ENCODE measurements at regions not wholly inside any gene's neighbourhood (a gene's known extent, or its start where the extent isn't known, plus 50 kb on each side); places are given as distances from the start of the nearest gene placed in this dataset.

DNA sequence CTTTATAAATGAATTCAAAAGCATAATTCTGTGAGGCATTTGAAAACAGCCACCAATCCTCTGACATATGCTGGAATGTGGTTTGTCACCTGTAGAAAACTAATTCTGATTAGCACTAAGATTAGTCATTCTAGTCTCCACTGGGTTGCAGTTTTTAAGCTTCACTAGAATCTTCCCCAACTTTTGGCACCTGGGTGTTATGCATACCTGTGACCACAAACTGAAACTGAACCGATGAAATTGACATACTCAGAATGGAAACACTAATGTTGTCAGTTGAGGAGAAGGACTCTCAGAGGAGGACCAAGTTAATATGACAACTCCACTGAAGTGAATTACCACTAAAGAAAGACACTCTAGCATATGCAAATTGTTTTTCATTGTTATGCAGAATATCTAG, 285.8 kb upstream of the NEGR1 start (continued):
- TF ChIP-seq, protein P1, sequence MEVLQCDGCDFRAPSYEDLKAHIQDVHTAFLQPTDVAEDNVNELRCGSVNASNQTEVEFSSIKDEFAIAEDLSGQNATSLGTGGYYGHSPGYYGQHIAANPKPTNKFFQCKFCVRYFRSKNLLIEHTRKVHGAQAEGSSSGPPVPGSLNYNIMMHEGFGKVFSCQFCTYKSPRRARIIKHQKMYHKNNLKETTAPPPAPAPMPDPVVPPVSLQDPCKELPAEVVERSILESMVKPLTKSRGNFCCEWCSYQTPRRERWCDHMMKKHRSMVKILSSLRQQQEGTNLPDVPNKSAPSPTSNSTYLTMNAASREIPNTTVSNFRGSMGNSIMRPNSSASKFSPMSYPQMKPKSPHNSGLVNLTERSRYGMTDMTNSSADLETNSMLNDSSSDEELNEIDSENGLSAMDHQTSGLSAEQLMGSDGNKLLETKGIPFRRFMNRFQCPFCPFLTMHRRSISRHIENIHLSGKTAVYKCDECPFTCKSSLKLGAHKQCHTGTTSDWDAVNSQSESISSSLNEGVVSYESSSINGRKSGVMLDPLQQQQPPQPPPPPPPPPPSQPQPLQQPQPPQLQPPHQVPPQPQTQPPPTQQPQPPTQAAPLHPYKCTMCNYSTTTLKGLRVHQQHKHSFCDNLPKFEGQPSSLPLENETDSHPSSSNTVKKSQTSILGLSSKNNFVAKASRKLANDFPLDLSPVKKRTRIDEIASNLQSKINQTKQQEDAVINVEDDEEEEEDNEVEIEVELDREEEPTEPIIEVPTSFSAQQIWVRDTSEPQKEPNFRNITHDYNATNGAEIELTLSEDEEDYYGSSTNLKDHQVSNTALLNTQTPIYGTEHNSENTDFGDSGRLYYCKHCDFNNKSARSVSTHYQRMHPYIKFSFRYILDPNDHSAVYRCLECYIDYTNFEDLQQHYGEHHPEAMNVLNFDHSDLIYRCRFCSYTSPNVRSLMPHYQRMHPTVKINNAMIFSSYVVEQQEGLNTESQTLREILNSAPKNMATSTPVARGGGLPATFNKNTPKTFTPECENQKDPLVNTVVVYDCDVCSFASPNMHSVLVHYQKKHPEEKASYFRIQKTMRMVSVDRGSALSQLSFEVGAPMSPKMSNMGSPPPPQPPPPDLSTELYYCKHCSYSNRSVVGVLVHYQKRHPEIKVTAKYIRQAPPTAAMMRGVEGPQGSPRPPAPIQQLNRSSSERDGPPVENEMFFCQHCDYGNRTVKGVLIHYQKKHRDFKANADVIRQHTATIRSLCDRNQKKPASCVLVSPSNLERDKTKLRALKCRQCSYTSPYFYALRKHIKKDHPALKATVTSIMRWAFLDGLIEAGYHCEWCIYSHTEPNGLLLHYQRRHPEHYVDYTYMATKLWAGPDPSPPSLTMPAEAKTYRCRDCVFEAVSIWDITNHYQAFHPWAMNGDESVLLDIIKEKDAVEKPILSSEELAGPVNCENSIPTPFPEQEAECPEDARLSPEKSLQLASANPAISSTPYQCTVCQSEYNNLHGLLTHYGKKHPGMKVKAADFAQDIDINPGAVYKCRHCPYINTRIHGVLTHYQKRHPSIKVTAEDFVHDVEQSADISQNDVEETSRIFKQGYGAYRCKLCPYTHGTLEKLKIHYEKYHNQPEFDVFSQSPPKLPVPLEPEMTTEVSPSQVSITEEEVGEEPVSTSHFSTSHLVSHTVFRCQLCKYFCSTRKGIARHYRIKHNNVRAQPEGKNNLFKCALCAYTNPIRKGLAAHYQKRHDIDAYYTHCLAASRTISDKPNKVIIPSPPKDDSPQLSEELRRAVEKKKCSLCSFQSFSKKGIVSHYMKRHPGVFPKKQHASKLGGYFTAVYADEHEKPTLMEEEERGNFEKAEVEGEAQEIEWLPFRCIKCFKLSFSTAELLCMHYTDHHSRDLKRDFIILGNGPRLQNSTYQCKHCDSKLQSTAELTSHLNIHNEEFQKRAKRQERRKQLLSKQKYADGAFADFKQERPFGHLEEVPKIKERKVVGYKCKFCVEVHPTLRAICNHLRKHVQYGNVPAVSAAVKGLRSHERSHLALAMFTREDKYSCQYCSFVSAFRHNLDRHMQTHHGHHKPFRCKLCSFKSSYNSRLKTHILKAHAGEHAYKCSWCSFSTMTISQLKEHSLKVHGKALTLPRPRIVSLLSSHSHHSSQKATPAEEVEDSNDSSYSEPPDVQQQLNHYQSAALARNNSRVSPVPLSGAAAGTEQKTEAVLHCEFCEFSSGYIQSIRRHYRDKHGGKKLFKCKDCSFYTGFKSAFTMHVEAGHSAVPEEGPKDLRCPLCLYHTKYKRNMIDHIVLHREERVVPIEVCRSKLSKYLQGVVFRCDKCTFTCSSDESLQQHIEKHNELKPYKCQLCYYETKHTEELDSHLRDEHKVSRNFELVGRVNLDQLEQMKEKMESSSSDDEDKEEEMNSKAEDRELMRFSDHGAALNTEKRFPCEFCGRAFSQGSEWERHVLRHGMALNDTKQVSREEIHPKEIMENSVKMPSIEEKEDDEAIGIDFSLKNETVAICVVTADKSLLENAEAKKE (CRISPR knock-in tag; IDR thresholded peaks at IDR 0.05): no peak
- no peak for TF ChIP-seq JUNB (IDR thresholded peaks at IDR 0.05; ENCODE audit: unreplicated experiment)
- no peak for TF ChIP-seq ZNF114 (CRISPR knock-in tag; IDR thresholded peaks at IDR 0.05)
- no peak for TF ChIP-seq STAT1 (IDR thresholded peaks at IDR 0.05; ENCODE audit: unreplicated experiment)
- TF ChIP-seq CREB1 (CRISPR knock-in tag; IDR thresholded peaks at IDR 0.05; ENCODE audit: low read depth): no peak
- TF ChIP-seq, protein P2, sequence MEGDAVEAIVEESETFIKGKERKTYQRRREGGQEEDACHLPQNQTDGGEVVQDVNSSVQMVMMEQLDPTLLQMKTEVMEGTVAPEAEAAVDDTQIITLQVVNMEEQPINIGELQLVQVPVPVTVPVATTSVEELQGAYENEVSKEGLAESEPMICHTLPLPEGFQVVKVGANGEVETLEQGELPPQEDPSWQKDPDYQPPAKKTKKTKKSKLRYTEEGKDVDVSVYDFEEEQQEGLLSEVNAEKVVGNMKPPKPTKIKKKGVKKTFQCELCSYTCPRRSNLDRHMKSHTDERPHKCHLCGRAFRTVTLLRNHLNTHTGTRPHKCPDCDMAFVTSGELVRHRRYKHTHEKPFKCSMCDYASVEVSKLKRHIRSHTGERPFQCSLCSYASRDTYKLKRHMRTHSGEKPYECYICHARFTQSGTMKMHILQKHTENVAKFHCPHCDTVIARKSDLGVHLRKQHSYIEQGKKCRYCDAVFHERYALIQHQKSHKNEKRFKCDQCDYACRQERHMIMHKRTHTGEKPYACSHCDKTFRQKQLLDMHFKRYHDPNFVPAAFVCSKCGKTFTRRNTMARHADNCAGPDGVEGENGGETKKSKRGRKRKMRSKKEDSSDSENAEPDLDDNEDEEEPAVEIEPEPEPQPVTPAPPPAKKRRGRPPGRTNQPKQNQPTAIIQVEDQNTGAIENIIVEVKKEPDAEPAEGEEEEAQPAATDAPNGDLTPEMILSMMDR (conservative IDR thresholded peaks at IDR 0.05; ENCODE audit: low read depth in 2 of 2): no peak

DNA sequence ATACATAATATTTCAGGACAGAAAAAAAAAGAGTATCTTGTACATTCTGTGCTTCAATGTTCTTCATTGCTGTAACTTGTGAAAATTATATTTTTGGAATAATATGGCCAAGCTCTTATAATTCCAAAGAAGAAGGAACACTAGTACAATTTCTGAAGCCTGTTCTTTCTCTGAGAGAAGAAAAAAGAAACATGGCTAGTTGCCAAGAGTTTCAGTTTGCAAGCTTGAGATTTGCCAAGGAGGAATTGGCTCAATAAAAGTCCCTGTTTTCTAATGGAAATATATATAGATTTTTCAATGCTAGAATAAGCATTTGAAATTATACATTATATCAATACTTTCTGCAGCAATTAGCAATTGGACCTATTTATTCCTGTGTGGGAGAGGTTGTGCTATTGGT, 285.2 kb upstream of the NEGR1 start:
- no peak overlapping the region for H3K4me3 Mint-ChIP-seq
- DNase-seq (ENCODE audit: low spot score) (no peak), ATAC-seq (no peak)
- Histone ChIP-seq H3K4me2 (no peak overlapping the region), H3K4me1 (ENCODE audit: insufficient read depth) (no peaks in the 10 kb centered on the region), H3K27me3 (ENCODE audit: insufficient read depth) (no peaks in the 10 kb centered on the region), H3F3A (replicated peaks; ENCODE audit: low read depth) (no peaks in the 10 kb centered on the region), H2AFZ (no peak overlapping the region), H3K9me2 (ENCODE audit: insufficient read depth) (no peaks in the 10 kb centered on the region), H3K79me2 (replicated peaks; ENCODE audit: insufficient read depth) (no peaks in the 10 kb centered on the region), H3K27ac (ENCODE audit: low read depth) (no peak overlapping the region), H4K20me1 (replicated peaks; ENCODE audit: insufficient read depth) (no peaks in the 10 kb centered on the region), H3K36me3 (ENCODE audit: insufficient read depth) (no peaks in the 10 kb centered on the region), H3K4me3 (no peak overlapping the region)
- H3K4me1 Mint-ChIP-seq: peaks cover 17% of the 10 kb centered on the region; the same call in 2 of the 3 replicates
- no peak overlapping the region for H3K27ac Mint-ChIP-seq
- H3K36me3 Mint-ChIP-seq (ENCODE audit: low read depth): no peaks in the 10 kb centered on the region
- H3K27me3 Mint-ChIP-seq (ENCODE audit: insufficient read depth, low read depth, poor library complexity): peaks cover 1% of the 10 kb centered on the region
- H3K9me3 Mint-ChIP-seq: no peaks in the 10 kb centered on the region
- no peak for TF ChIP-seq CREB1 (CRISPR knock-in tag; IDR thresholded peaks at IDR 0.05; ENCODE audit: low read depth)
- TF ChIP-seq, protein P1 (CRISPR knock-in tag; IDR thresholded peaks at IDR 0.05): no peak
- TF ChIP-seq, protein P3, sequence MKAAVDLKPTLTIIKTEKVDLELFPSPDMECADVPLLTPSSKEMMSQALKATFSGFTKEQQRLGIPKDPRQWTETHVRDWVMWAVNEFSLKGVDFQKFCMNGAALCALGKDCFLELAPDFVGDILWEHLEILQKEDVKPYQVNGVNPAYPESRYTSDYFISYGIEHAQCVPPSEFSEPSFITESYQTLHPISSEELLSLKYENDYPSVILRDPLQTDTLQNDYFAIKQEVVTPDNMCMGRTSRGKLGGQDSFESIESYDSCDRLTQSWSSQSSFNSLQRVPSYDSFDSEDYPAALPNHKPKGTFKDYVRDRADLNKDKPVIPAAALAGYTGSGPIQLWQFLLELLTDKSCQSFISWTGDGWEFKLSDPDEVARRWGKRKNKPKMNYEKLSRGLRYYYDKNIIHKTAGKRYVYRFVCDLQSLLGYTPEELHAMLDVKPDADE (IDR thresholded peaks at IDR 0.05): no peak

Data from GM23338 (cell line).